ENCODE measurements at regions not wholly inside any gene's neighbourhood (a gene's known extent, or its start where the extent isn't known, plus 50 kb on each side); places are given as distances from the start of the nearest gene placed in this dataset.

- ChIA-PET POLR2A (no interaction called here), CTCF (no interaction called here)
These were observed 173.9 kb downstream of the CALCRL start for GRCh38 chr2:187274146-187274545.

GRCh38 chr2:187272255-187272654 lies 175.8 kb downstream of the CALCRL start:
- POLR2A ChIA-PET = no interaction called here
- CTCF ChIA-PET = no interaction called here

GRCh38 chr2:187271825-187272224 lies 176.2 kb downstream of the CALCRL start:
- ChIA-PET CTCF (no interaction called here), POLR2A (no interaction called here)

- ChIA-PET POLR2A (no interaction called here), CTCF (no interaction called here)
These were observed 181.4 kb downstream of the CALCRL start for GRCh38 chr2:187266645-187267044.

GRCh38 chr2:187266147-187266546 lies 181.9 kb downstream of the CALCRL start:
- POLR2A ChIA-PET = no interaction called here
- CTCF ChIA-PET = no interaction called here

- POLR2A ChIA-PET = no interaction called here
- CTCF ChIA-PET = no interaction called here
These were observed 183.4 kb downstream of the CALCRL start for GRCh38 chr2:187264612-187265011.

- ChIA-PET CTCF (no interaction called here), POLR2A (no interaction called here)
These were observed 184.1 kb downstream of the CALCRL start for GRCh38 chr2:187263675-187264560.

GRCh38 chr2:187261705-187262104 lies 186.3 kb downstream of the CALCRL start:
- CTCF ChIA-PET = no interaction called here
- POLR2A ChIA-PET = no interaction called here

GRCh38 chr2:187252063-187252462 lies 196.0 kb downstream of the CALCRL start:
- ChIA-PET CTCF (no interaction called here), POLR2A (no interaction called here)

GRCh38 chr2:187250137-187250536 lies 197.9 kb downstream of the CALCRL start:
- CTCF ChIA-PET = no interaction called here
- POLR2A ChIA-PET = no interaction called here

GRCh38 chr2:187233811-187234210 lies 214.2 kb downstream of the CALCRL start:
- ChIA-PET POLR2A (no interaction called here), CTCF (no interaction called here)

GRCh38 chr2:187232749-187233148 lies 215.3 kb downstream of the CALCRL start:
- CTCF ChIA-PET = no interaction called here
- POLR2A ChIA-PET = no interaction called here

GRCh38 chr2:187230088-187230487 lies 218.0 kb downstream of the CALCRL start:
- POLR2A ChIA-PET = no interaction called here

GRCh38 chr2:187228986-187229385 lies 219.1 kb downstream of the CALCRL start:
- ChIA-PET CTCF (no interaction called here), POLR2A (no interaction called here)

More at GRCh38 chr2:187230088-187230487, 218.0 kb downstream of the CALCRL start:
- CTCF ChIA-PET = no interaction called here

- ChIA-PET POLR2A (no interaction called here), CTCF (no interaction called here)
These were observed 223.1 kb downstream of the CALCRL start for GRCh38 chr2:187224989-187225388.

- ChIA-PET CTCF (no interaction called here), POLR2A (no interaction called here)
These were observed 228.0 kb downstream of the CALCRL start for GRCh38 chr2:187220071-187220470.

GRCh38 chr2:187215532-187216240 lies 232.4 kb downstream of the CALCRL start:
- CTCF ChIA-PET = no interaction called here

GRCh38 chr2:187214306-187214705 lies 233.7 kb downstream of the CALCRL start:
- CTCF ChIA-PET = no interaction called here

More at GRCh38 chr2:187215532-187216240, 232.4 kb downstream of the CALCRL start:
- POLR2A ChIA-PET = no interaction called here

GRCh38 chr2:187213798-187214197 lies 234.3 kb downstream of the CALCRL start:
- ChIA-PET CTCF (no interaction called here), POLR2A (no interaction called here)

More at GRCh38 chr2:187214306-187214705, 233.7 kb downstream of the CALCRL start:
- POLR2A ChIA-PET = no interaction called here

- ChIA-PET POLR2A (no interaction called here), CTCF (no interaction called here)
These were observed 237.3 kb downstream of the CALCRL start for GRCh38 chr2:187210726-187211125.

GRCh38 chr2:187208199-187208785 lies 239.8 kb downstream of the CALCRL start:
- ChIA-PET POLR2A (no interaction called here), CTCF (no interaction called here)
